Neural cell (in vitro differentiated cells): ENCODE measurements at regions not wholly inside any gene's neighbourhood (a gene's known extent, or its start where the extent isn't known, plus 50 kb on each side); places are given as distances from the start of the nearest gene placed in this dataset.

Experiments used
- CTCF ChIP-seq: fragments of 450-650 bp; IDR thresholded peaks from 2 replicates; pipeline ENCODE4 v1.5.1; 2014; ENCODE audit warnings: antibody characterized with exemption, mild to moderate bottlenecking, moderate library complexity; ENCODE audit not compliant: poor library complexity, severe bottlenecking
- EP300 ChIP-seq: fragments of 450-650 bp; conservative IDR thresholded peaks from 2 replicates; pipeline ENCODE4 v1.6.1; 2014; ENCODE audit warnings: antibody characterized with exemption, mild to moderate bottlenecking, moderate library complexity; ENCODE audit not compliant: poor library complexity, severe bottlenecking
- EZH2 ChIP-seq: fragments of 200-600, 300-800 bp; shearing (Covaris generic), sonication (generic); IDR thresholded peaks from 2 replicates; pipeline ENCODE4 v1.6.1; 2014; ENCODE audit warnings: antibody characterized with exemption, low read length, borderline replicate concordance, mild to moderate bottlenecking; ENCODE audit not compliant: insufficient read depth, poor library complexity, severe bottlenecking
- POLR2AphosphoS5 ChIP-seq: IDR thresholded peaks from 2 replicates; pipeline ENCODE4 v1.6.1; 2012
- RAD21 ChIP-seq: fragments of 450-650 bp; conservative IDR thresholded peaks from 2 replicates; pipeline ENCODE4 v1.6.1; 2014; ENCODE audit warnings: antibody characterized with exemption, mild to moderate bottlenecking, moderate library complexity
- REST ChIP-seq: IDR thresholded peaks from 2 replicates; pipeline ENCODE4 v1.6.1; 2012; ENCODE audit warnings: borderline replicate concordance
- SMC3 ChIP-seq: fragments of 450-650 bp; conservative IDR thresholded peaks from 2 replicates; pipeline ENCODE4 v1.6.1; 2014; ENCODE audit warnings: antibody characterized with exemption, mild to moderate bottlenecking, moderate library complexity; ENCODE audit not compliant: poor library complexity
- TAF1 ChIP-seq: IDR thresholded peaks from 2 replicates; pipeline ENCODE4 v1.6.1; 2012; ENCODE audit warnings: low read depth

- TF ChIP-seq CTCF (no peak), EZH2 (no peak), TAF1 (no peak), RAD21 (no peak), REST (no peak), EP300 (peak; percentile 33), SMC3 (no peak), POLR2AphosphoS5 (peak; percentile 49)
These were observed 159.8 kb upstream of the REG3G start for GRCh38 chr2:78865667-78866066.
